ENCODE measurements at regions not wholly inside any gene's neighbourhood (a gene's known extent, or its start where the extent isn't known, plus 50 kb on each side); places are given as distances from the start of the nearest gene placed in this dataset.

DNA sequence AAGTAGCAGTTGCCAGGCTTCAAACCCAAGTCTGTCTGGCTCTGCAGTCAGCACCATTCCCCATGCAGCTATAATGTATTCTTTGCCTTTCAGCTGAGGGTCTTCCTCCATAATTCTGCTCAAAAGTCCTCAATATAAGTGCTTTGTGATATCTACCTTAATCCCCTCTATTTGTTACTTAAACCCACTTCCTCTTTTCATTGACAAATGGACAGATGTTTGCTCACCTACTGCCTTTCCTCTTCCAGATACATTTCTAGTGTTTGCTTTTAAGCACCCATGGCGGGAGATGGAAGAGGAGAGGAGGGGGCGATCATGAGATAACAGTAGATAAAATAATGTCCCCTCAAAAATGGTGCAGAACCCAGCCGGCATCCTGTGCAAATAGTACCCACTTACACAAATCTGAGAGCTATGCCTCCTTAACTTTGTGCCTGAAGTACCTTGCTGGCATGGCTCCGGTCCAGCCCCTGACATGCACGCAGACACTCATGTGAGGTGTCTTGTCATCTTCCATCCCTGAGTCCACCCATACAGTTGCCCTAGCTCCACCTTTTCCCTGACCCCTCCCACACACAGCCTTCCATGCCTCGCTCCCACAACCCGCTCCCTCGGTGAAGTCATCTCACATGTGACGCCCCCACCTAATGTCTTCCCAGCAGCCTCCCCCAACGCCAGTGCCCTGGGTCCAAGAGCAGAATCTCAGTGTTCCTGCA lies 109.6 kb downstream of the TRIM29 start:
- TF ChIP-seq, protein P1, sequence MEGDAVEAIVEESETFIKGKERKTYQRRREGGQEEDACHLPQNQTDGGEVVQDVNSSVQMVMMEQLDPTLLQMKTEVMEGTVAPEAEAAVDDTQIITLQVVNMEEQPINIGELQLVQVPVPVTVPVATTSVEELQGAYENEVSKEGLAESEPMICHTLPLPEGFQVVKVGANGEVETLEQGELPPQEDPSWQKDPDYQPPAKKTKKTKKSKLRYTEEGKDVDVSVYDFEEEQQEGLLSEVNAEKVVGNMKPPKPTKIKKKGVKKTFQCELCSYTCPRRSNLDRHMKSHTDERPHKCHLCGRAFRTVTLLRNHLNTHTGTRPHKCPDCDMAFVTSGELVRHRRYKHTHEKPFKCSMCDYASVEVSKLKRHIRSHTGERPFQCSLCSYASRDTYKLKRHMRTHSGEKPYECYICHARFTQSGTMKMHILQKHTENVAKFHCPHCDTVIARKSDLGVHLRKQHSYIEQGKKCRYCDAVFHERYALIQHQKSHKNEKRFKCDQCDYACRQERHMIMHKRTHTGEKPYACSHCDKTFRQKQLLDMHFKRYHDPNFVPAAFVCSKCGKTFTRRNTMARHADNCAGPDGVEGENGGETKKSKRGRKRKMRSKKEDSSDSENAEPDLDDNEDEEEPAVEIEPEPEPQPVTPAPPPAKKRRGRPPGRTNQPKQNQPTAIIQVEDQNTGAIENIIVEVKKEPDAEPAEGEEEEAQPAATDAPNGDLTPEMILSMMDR (IDR thresholded peaks at IDR 0.05; ENCODE audit: insufficient read depth, low read depth, low read length), result no peak
- TF ChIP-seq EZH2 (IDR thresholded peaks at IDR 0.05; ENCODE audit: insufficient read depth, low read length), result no peak

Data from astrocyte (in vitro differentiated cells and primary cell).